ENCODE measurements at regions not wholly inside any gene's neighbourhood (a gene's known extent, or its start where the extent isn't known, plus 50 kb on each side); places are given as distances from the start of the nearest gene placed in this dataset.

DNA sequence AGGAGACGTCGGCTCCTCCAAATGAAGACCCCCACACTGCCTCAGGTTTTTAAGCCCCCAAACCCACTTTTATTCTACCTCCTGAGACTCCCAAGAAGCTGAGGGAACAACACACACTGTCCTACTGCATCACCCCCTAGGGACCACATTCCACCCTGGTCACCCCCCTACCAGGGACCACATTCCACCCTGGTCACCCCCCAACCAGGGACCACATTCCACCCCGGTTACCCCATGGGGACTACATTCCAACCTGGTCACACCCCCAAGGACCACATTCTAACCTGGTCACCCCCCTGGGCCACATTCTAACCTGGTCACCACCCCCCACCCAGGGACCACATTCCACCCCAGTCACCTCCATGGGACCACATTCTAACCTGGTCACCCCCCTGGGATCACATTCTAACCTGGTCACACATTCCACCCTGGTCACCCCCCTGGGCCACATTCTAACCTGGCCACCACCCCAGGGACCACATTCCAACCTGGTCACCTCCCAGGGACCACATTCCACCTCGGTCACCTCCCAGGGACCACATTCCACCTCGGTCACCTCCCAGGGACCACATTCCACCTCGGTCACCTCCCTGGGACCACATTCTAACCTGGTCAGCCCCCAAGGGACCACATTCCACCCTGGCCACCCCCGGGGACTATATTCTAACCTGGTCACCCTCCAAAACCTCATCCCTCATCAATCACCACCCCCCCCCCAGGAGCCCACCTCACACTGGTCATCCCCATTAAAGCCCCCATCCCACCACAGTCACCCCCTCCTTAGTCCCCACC, 587.6 kb downstream of the NPHP4 start:
- intact Hi-C loops (cut with micrococcal nuclease), result no loop called here
- Histone ChIP-seq H3K36me3 (ENCODE audit: low read depth, low read length) (no peaks in the 10 kb centered on the region), H3K4me1 (ENCODE audit: insufficient read depth, low read length) (no peaks in the 10 kb centered on the region), H3K4me2 (ENCODE audit: low read length) (no peak overlapping the region), H3K27me3 (ENCODE audit: low read length) (no peaks in the 10 kb centered on the region), H3K79me2 (ENCODE audit: low read length) (no peaks in the 10 kb centered on the region), H3F3A (ENCODE audit: low read length, unreplicated experiment) (no peaks in the 10 kb centered on the region), H3K4me3 (ENCODE audit: low read length) (no peak overlapping the region), H2AFZ (ENCODE audit: low read length) (no peak overlapping the region), H3K27ac (ENCODE audit: low read length) (no peak overlapping the region), H4K20me1 (ENCODE audit: low read length) (no peaks in the 10 kb centered on the region), H3K9me2 (replicated peaks; ENCODE audit: low read length) (no peaks in the 10 kb centered on the region), H3K9me3 (ENCODE audit: low read length) (0 out of 2 replicates have a peak, but pooled peaks cover 9% of the 10 kb centered on the region), H3K9ac (ENCODE audit: low read length) (no peak overlapping the region)
- no TSS peak for BruUV-seq (replicated peaks)
- TF ChIP-seq EZH2phosphoT487 (IDR thresholded peaks at IDR 0.05; ENCODE audit: borderline replicate concordance, low read length) (no peak), EZH2 (IDR thresholded peaks at IDR 0.05; ENCODE audit: low read length, unreplicated experiment) (no peak)
- ATAC-seq (no peak), DNase-seq (no peak)
- ChIA-PET POLR2A (ENCODE audit: unreplicated experiment) (no interaction called here), CTCF (no interaction called here)

DNA sequence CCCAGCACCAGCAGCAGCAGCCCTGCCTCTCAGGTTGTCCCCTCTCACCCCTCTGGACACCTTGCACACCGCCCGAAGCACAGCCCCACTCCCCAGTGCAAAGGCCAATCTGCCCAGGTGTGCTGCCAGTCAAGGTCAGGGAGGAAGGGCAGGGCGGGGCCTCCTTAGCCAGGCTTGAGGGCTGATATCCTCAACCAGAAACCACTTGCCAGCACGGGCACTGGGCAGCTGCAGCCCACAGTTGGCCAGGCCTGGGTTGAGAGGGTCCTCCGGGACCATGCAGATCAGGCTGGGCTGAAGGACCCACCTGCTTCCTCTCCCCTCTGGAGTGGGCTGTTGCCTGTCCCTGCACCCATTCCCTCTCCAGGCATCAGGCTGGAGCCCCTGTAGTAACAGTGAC, 588.3 kb downstream of the NPHP4 start:
- ATAC-seq (no peak), DNase-seq (no peak)
- Histone ChIP-seq H3K9me2 (replicated peaks; ENCODE audit: low read length) (no peaks in the 10 kb centered on the region), H3K4me3 (ENCODE audit: low read length) (no peak overlapping the region), H3K27me3 (ENCODE audit: low read length) (no peaks in the 10 kb centered on the region), H3K4me2 (ENCODE audit: low read length) (no peak overlapping the region), H3K79me2 (ENCODE audit: low read length) (no peaks in the 10 kb centered on the region), H3K4me1 (ENCODE audit: insufficient read depth, low read length) (no peaks in the 10 kb centered on the region), H2AFZ (ENCODE audit: low read length) (no peak overlapping the region), H3K9ac (ENCODE audit: low read length) (no peak overlapping the region), H4K20me1 (ENCODE audit: low read length) (no peaks in the 10 kb centered on the region), H3F3A (ENCODE audit: low read length, unreplicated experiment) (no peaks in the 10 kb centered on the region), H3K27ac (ENCODE audit: low read length) (no peak overlapping the region), H3K9me3 (ENCODE audit: low read length) (0 out of 2 replicates have a peak, but pooled peaks cover 9% of the 10 kb centered on the region), H3K36me3 (ENCODE audit: low read depth, low read length) (no peaks in the 10 kb centered on the region)
- BruUV-seq (replicated peaks), result no TSS peak
- intact Hi-C loops (cut with micrococcal nuclease), result no loop called here
- CTCF ChIA-PET, result no interaction called here
- TF ChIP-seq EZH2 (IDR thresholded peaks at IDR 0.05; ENCODE audit: low read length, unreplicated experiment) (no peak), EZH2phosphoT487 (IDR thresholded peaks at IDR 0.05; ENCODE audit: borderline replicate concordance, low read length) (no peak)
- TF ChIP-seq, protein P1, sequence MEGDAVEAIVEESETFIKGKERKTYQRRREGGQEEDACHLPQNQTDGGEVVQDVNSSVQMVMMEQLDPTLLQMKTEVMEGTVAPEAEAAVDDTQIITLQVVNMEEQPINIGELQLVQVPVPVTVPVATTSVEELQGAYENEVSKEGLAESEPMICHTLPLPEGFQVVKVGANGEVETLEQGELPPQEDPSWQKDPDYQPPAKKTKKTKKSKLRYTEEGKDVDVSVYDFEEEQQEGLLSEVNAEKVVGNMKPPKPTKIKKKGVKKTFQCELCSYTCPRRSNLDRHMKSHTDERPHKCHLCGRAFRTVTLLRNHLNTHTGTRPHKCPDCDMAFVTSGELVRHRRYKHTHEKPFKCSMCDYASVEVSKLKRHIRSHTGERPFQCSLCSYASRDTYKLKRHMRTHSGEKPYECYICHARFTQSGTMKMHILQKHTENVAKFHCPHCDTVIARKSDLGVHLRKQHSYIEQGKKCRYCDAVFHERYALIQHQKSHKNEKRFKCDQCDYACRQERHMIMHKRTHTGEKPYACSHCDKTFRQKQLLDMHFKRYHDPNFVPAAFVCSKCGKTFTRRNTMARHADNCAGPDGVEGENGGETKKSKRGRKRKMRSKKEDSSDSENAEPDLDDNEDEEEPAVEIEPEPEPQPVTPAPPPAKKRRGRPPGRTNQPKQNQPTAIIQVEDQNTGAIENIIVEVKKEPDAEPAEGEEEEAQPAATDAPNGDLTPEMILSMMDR (conservative IDR thresholded peaks at IDR 0.05; ENCODE audit: low read depth, low read length), result no peak
- POLR2A ChIA-PET (ENCODE audit: unreplicated experiment), result no interaction called here

DNA sequence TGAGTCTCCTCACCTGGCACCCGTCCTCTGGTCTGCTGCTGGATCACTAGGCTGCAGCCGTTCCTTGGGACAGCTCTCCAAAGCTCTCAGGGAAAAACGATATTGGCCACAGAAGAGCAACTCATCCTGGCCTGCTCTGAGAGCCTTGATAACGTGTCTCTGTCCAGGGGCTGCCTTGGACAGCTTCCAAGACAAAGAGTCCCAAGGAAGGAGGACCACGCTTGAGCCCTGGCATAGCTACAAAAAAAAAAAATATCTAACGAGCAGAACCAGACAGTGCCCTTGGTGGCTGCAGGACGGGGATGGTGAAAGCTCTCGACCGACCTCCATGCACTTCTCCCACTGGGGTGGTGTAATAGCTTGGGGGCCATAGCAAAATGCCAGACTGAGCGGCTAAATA, 589.6 kb downstream of the NPHP4 start:
- Histone ChIP-seq H3K36me3 (ENCODE audit: low read depth, low read length) (no peaks in the 10 kb centered on the region), H3K4me2 (ENCODE audit: low read length) (no peak overlapping the region), H3K4me3 (ENCODE audit: low read length) (no peak overlapping the region), H3K27me3 (ENCODE audit: low read length) (no peaks in the 10 kb centered on the region), H3K9ac (ENCODE audit: low read length) (no peak overlapping the region), H4K20me1 (ENCODE audit: low read length) (no peaks in the 10 kb centered on the region), H2AFZ (ENCODE audit: low read length) (no peak overlapping the region), H3F3A (ENCODE audit: low read length, unreplicated experiment) (no peaks in the 10 kb centered on the region), H3K79me2 (ENCODE audit: low read length) (no peaks in the 10 kb centered on the region), H3K4me1 (ENCODE audit: insufficient read depth, low read length) (no peaks in the 10 kb centered on the region), H3K27ac (ENCODE audit: low read length) (no peak overlapping the region), H3K9me3 (ENCODE audit: low read length) (0 out of 2 replicates have a peak, but pooled peaks cover 3% of the 10 kb centered on the region), H3K9me2 (replicated peaks; ENCODE audit: low read length) (no peaks in the 10 kb centered on the region)
- BruUV-seq (replicated peaks), result no TSS peak
- ATAC-seq (no peak), DNase-seq (no peak)
- no peak for TF ChIP-seq EZH2 (IDR thresholded peaks at IDR 0.05; ENCODE audit: low read length, unreplicated experiment)
- TF ChIP-seq, protein P1 (conservative IDR thresholded peaks at IDR 0.05; ENCODE audit: low read depth, low read length), result no peak
- TF ChIP-seq EZH2phosphoT487 (IDR thresholded peaks at IDR 0.05; ENCODE audit: borderline replicate concordance, low read length), result no peak
- ChIA-PET CTCF (no interaction called here), POLR2A (ENCODE audit: unreplicated experiment) (no interaction called here)
- intact Hi-C loops (cut with micrococcal nuclease), result no loop called here
